KOPT-K1 (cell line): ENCODE measurements at regions not wholly inside any gene's neighbourhood (a gene's known extent, or its start where the extent isn't known, plus 50 kb on each side); places are given as distances from the start of the nearest gene placed in this dataset.
"Not testable (repeated sequence)": the region's sequence is repeated elsewhere in the genome, so short reads cannot be mapped to it uniquely, and the experiment has no call there.

ENCODE experiments used
- H3K27ac ChIP-seq: fragments of 200-600 bp; sonication (generic); 2 replicates; pipeline ENCODE4 v1.5.1; 2016; ENCODE audit warnings: antibody characterized with exemption, mild to moderate bottlenecking, low read depth, low read length; ENCODE audit not compliant: poor library complexity, severe bottlenecking
- H3K36me3 ChIP-seq: fragments of 200-600 bp; sonication (generic); 2 replicates; pipeline ENCODE4 v1.5.1; 2017; ENCODE audit warnings: antibody characterized with exemption, mild to moderate bottlenecking, low read length, moderate library complexity; ENCODE audit not compliant: insufficient read depth
- H3K9me3 ChIP-seq: fragments of 200-600 bp; sonication (generic); 2 replicates; pipeline ENCODE4 v1.5.1; 2017; ENCODE audit warnings: antibody characterized with exemption, low read length, mild to moderate bottlenecking; ENCODE audit not compliant: insufficient read depth, poor library complexity, severe bottlenecking

- no peak overlapping the region for H3K27ac ChIP-seq
These were observed 876.8 kb upstream of the TENM4 start for GRCh38 chr11:80317612-80318011.

GRCh38 chr11:80315200-80315599, 874.4 kb upstream of the TENM4 start:
- no peaks in the 10 kb centered on the region for H3K36me3 ChIP-seq
- H3K27ac ChIP-seq: no peak overlapping the region
- H3K9me3 ChIP-seq: no peaks in the 10 kb centered on the region

More at GRCh38 chr11:80317612-80318011, 876.8 kb upstream of the TENM4 start:
- Histone ChIP-seq H3K9me3 (no peaks in the 10 kb centered on the region), H3K36me3 (no peaks in the 10 kb centered on the region)

- Histone ChIP-seq H3K27ac (no peak overlapping the region), H3K36me3 (no peaks in the 10 kb centered on the region), H3K9me3 (no peaks in the 10 kb centered on the region)
These were observed 868.5 kb upstream of the TENM4 start for GRCh38 chr11:80309301-80309700.

- Histone ChIP-seq H3K9me3 (peaks cover 7% of the 10 kb centered on the region), H3K27ac (no peak overlapping the region), H3K36me3 (no peaks in the 10 kb centered on the region)
These were observed 866.8 kb upstream of the TENM4 start for GRCh38 chr11:80307676-80308075.

DNA sequence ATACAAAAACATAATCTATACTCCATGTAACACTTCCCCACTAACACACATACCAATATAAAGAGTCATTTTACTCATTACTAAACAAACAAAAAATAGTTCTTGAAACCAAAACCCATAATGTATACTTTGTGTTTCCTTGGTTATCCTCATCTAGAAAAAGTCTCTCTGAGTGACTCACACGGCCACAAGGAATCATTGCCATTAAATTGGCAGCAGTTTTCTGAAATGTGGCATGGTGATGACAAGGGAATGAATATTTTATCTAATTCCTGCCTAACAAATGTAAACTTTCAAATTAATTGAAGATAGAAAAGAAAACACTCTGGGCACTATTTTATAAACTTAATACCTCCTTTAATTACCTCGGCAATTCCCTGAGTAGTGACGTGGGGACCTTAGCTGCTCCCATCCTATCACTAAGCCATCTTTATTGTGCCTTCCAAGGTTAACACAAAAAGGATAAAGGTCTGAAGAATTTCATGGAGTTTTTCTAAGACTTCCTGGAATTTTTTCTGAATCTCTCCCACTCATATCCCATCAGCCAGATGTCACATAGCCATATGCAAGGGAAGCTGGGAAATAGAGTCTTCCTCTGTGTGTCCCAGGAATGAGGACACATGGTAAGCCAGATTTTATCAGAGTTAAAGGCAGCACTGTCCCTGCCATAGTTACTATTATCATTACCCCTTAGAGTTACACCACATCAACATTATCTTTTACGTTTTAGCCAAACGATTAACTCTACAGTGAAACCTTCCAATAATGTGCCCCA, 857.2 kb upstream of the TENM4 start:
- Histone ChIP-seq H3K27ac (no peak overlapping the region), H3K36me3 (no peaks in the 10 kb centered on the region), H3K9me3 (no peaks in the 10 kb centered on the region)

DNA sequence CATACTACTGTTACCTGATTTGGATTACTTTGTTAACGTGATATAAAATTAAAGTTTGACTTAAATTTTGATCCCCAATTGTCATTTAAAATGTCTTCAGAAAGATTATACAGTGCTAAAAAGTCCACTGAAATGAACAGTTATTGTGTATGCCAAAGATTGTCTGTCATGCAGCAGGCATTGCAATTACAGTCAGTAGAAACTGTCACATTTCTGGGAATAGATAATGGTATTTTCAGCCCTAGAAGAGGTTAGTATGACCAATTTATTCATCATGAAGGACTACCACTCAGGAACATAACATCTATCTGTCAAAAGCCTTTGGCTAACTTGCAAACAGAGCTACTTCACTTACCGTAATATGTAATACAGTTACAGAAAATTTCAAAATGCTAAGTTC, 852.5 kb upstream of the TENM4 start:
- no peaks in the 10 kb centered on the region for H3K9me3 ChIP-seq
- H3K36me3 ChIP-seq: no peaks in the 10 kb centered on the region
- no peak overlapping the region for H3K27ac ChIP-seq

DNA sequence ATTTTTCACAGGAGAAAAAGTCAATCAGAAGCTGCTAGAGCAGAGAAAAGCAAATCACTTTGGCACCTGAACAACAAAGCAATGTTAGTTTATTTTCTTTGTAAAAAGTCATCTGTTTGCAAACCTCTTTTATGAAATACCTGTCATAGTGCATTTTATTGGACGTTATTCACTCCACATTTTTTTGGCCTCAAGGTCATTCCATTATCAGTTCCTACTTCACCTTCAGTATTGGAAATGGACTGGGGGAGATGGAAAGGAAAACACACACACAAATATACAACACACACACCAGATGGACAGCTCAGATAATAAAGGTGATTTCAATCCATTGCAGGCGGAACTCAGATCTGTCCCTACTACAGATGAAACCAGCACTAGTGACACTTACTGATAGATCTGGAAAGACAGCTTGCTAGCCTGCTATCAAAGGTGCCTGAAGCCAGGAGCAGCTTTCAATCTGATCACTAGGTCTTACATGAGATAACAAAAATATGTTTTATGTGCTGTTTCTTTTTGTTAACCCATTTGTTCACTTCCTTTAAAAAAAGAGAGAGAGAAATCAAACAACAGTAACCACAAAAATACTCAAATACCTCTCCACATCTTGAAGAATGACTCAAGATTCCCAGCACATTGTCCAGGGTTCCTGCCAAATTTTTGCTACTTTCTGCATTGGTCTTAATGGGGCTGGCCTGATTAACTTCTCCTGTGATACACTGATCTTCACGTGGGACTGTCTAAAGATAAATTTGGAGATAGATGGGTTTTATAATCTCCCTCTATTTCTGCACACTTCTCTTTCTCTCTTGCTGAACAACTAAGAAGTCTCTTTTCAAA, 844.3 kb upstream of the TENM4 start:
- Histone ChIP-seq H3K9me3 (no peaks in the 10 kb centered on the region), H3K27ac (no peak overlapping the region), H3K36me3 (no peaks in the 10 kb centered on the region)

DNA sequence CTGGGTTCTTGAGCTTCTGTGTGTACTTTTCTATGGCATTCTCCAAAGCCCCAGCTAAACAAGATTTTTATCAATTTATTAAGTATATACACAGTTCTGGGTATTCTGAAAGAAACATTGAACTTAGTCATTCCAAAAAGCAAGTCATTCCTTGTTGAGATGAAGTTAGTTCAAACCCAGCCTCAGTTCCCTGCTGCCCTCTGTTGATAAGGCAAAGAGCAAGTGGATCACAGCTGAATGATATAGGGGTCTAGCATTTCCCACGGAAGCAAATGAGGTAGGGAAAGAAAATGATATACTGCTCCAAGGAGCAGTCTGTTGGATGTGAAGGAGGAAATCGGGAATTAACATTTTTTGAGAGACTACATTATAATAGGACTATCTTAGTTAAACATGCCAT, 841.8 kb upstream of the TENM4 start:
- Histone ChIP-seq H3K27ac (no peak overlapping the region), H3K9me3 (no peaks in the 10 kb centered on the region), H3K36me3 (no peaks in the 10 kb centered on the region)

- no peaks in the 10 kb centered on the region for H3K36me3 ChIP-seq
These were observed 840.4 kb upstream of the TENM4 start for GRCh38 chr11:80281194-80281593.

GRCh38 chr11:80280737-80281136, 839.9 kb upstream of the TENM4 start:
- Histone ChIP-seq H3K27ac (no peak overlapping the region), H3K36me3 (no peaks in the 10 kb centered on the region), H3K9me3 (no peaks in the 10 kb centered on the region)

More at GRCh38 chr11:80281194-80281593, 840.4 kb upstream of the TENM4 start:
- H3K27ac ChIP-seq: no peak overlapping the region
- no peaks in the 10 kb centered on the region for H3K9me3 ChIP-seq

- no peaks in the 10 kb centered on the region for H3K36me3 ChIP-seq
- no peak overlapping the region for H3K27ac ChIP-seq
- H3K9me3 ChIP-seq: no peaks in the 10 kb centered on the region
These were observed 820.9 kb upstream of the TENM4 start for GRCh38 chr11:80261776-80262175.

DNA sequence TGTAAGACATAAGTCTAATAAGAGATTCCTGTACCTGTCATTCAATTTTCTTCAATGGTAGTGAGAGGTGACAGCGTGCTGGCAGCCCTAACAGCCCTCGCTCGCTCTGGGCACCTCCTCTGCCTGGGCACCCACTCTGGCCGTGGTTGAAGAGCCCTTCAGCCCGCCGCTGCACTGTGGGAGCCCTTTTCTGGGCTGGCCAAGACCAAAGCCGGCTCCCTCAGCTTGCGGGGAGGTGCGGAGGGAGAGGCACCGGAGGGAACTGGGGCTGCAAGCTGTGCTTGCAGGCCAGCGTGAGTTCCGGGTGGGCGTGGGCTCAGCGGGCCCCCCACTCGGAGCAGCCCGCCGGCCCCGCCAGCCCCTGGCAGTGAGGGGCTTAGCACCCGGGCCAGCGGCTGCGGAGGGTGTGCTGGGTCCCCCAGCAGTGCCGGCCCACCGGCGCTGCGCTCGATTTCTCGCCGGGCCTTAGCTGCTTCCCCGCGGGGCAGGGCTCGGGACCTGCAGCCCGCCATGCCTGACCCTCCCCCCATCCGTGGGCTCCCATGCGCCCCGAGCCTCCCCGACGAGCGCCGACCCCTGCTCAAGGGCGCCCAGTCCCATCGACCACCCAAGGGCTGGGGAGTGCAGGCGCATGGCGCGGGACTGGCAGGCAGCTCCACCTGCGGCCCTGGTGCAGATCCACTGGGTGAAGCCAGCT, 816.6 kb upstream of the TENM4 start:
- not testable (repeated sequence) for H3K27ac ChIP-seq, H3K36me3 ChIP-seq, H3K9me3 ChIP-seq

DNA sequence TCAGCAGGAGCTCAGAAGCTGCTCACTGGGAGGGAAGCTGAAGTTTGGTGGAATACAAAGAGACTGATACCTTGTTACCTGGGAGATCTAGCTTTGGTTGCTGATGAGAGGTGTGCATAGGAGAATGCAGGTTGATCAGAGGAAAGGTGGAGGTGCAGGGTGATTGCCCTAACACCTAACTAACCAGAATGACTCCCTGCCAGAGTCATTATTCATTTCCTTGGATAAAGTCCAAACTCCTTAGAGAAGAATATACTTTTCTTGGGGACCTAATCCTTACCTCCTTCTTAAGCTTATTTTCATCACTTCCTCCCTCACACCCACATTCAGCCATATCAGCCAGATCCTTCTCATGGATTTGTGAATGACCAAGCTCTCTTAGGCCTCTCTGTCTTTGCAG, 814.2 kb upstream of the TENM4 start:
- no peaks in the 10 kb centered on the region for H3K9me3 ChIP-seq
- no peaks in the 10 kb centered on the region for H3K36me3 ChIP-seq
- H3K27ac ChIP-seq: no peak overlapping the region

GRCh38 chr11:80241766-80242165, 800.9 kb upstream of the TENM4 start:
- no peak overlapping the region for H3K27ac ChIP-seq
- H3K9me3 ChIP-seq: no peaks in the 10 kb centered on the region
- no peaks in the 10 kb centered on the region for H3K36me3 ChIP-seq

DNA sequence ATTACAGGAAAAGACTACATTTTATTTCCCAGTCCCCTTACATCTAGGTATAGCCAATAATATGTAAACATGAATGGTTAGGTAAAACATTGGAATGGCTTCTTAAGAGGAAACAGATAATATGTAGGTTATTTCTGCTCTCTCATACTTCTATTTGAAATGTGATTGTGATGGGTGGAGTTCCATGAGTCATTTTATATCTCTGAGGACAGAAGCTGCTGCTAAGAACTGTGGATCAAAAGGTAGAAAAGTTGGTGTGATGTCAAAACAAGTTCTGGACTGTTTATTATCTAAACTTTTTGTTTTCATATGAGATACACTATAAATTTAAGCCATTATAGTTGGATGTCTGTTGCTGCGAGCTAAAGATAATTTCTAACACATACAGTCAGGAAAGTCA, 799.4 kb upstream of the TENM4 start:
- no peak overlapping the region for H3K27ac ChIP-seq
- H3K36me3 ChIP-seq: no peaks in the 10 kb centered on the region
- H3K9me3 ChIP-seq: no peaks in the 10 kb centered on the region
